ENCODE measurements at regions not wholly inside any gene's neighbourhood (a gene's known extent, or its start where the extent isn't known, plus 50 kb on each side); places are given as distances from the start of the nearest gene placed in this dataset.

GRCh38 chr1:80258659-80259058, 1252.1 kb upstream of the ADGRL4 start:
- TF ChIP-seq ZNF530 (CRISPR knock-in tag; IDR thresholded peaks at IDR 0.05; ENCODE audit: low read depth): no peak
- TF ChIP-seq CTCF (CRISPR knock-in tag; IDR thresholded peaks at IDR 0.05): no peak
- TF ChIP-seq KAT8 (CRISPR knock-in tag; IDR thresholded peaks at IDR 0.05): no peak
- TF ChIP-seq, protein P1, sequence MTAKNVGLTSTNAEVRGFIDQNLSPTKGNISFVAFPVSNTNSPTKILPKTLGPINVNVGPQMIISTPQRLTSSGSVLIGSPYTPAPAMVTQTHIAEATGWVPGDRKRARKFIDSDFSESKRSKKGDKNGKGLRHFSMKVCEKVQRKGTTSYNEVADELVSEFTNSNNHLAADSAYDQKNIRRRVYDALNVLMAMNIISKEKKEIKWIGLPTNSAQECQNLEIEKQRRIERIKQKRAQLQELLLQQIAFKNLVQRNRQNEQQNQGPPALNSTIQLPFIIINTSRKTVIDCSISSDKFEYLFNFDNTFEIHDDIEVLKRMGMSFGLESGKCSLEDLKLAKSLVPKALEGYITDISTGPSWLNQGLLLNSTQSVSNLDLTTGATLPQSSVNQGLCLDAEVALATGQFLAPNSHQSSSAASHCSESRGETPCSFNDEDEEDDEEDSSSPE (CRISPR knock-in tag; IDR thresholded peaks at IDR 0.05): no peak
- no peak for TF ChIP-seq POLR2A (IDR thresholded peaks at IDR 0.05; ENCODE audit: insufficient read depth in 1 of 2, low read depth in 2 of 2, low read length in 2 of 2)
- TF ChIP-seq EP300 (IDR thresholded peaks at IDR 0.05; ENCODE audit: low read depth in 2 of 2, low read length in 2 of 2): no peak
- no peak for TF ChIP-seq EP300 (CRISPR knock-in tag; IDR thresholded peaks at IDR 0.05; ENCODE audit: borderline replicate concordance)
- TF ChIP-seq KDM5B (CRISPR knock-in tag; IDR thresholded peaks at IDR 0.05; ENCODE audit: borderline replicate concordance): no peak
- TF ChIP-seq IRF9 (CRISPR knock-in tag; IDR thresholded peaks at IDR 0.05; ENCODE audit: borderline replicate concordance): no peak
- TF ChIP-seq TCF7L2 (IDR thresholded peaks at IDR 0.05; ENCODE audit: low read depth, low read length): no peak
- no peak for TF ChIP-seq YY1 (IDR thresholded peaks at IDR 0.05; ENCODE audit: insufficient read depth, insufficient replicate concordance, low read depth, low read length)
- TF ChIP-seq EHMT2 (IDR thresholded peaks at IDR 0.05; ENCODE audit: borderline replicate concordance, low read depth, low read length): no peak
- TF ChIP-seq, protein P2, sequence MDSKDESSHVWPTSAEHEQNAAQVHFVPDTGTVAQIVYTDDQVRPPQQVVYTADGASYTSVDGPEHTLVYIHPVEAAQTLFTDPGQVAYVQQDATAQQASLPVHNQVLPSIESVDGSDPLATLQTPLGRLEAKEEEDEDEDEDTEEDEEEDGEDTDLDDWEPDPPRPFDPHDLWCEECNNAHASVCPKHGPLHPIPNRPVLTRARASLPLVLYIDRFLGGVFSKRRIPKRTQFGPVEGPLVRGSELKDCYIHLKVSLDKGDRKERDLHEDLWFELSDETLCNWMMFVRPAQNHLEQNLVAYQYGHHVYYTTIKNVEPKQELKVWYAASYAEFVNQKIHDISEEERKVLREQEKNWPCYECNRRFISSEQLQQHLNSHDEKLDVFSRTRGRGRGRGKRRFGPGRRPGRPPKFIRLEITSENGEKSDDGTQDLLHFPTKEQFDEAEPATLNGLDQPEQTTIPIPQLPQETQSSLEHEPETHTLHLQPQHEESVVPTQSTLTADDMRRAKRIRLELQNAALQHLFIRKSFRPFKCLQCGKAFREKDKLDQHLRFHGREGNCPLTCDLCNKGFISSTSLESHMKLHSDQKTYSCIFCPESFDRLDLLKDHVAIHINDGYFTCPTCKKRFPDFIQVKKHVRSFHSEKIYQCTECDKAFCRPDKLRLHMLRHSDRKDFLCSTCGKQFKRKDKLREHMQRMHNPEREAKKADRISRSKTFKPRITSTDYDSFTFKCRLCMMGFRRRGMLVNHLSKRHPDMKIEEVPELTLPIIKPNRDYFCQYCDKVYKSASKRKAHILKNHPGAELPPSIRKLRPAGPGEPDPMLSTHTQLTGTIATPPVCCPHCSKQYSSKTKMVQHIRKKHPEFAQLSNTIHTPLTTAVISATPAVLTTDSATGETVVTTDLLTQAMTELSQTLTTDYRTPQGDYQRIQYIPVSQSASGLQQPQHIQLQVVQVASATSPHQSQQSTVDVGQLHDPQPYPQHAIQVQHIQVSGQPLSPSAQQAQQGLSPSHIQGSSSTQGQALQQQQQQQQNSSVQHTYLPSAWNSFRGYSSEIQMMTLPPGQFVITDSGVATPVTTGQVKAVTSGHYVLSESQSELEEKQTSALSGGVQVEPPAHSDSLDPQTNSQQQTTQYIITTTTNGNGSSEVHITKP (CRISPR knock-in tag; IDR thresholded peaks at IDR 0.05; ENCODE audit: low read depth): no peak
- TF ChIP-seq MAZ (IDR thresholded peaks at IDR 0.05; ENCODE audit: borderline replicate concordance, low read depth, low read length): no peak
- TF ChIP-seq MAZ (CRISPR knock-in tag; IDR thresholded peaks at IDR 0.05; ENCODE audit: low read depth): no peak

Data from HepG2 (cell line).